ENCODE measurements at regions not wholly inside any gene's neighbourhood (a gene's known extent, or its start where the extent isn't known, plus 50 kb on each side); places are given as distances from the start of the nearest gene placed in this dataset.

- DNase-seq = no peak
Measured at GRCh38 chr3:86162521-86162920, 828.4 kb downstream of the VGLL3 start.

GRCh38 chr3:86161493-86161892, 829.5 kb downstream of the VGLL3 start:
- no peak for DNase-seq

- DNase-seq = no peak
Measured at GRCh38 chr3:86152620-86153019, 838.3 kb downstream of the VGLL3 start.

GRCh38 chr3:86149054-86149453, 841.9 kb downstream of the VGLL3 start:
- DNase-seq = no peak

GRCh38 chr3:86147119-86147518, 843.8 kb downstream of the VGLL3 start:
- no peak for DNase-seq

GRCh38 chr3:86126552-86126951, 864.4 kb downstream of the VGLL3 start:
- DNase-seq = no peak
